ENCODE measurements at regions not wholly inside any gene's neighbourhood (a gene's known extent, or its start where the extent isn't known, plus 50 kb on each side); places are given as distances from the start of the nearest gene placed in this dataset.

DNA sequence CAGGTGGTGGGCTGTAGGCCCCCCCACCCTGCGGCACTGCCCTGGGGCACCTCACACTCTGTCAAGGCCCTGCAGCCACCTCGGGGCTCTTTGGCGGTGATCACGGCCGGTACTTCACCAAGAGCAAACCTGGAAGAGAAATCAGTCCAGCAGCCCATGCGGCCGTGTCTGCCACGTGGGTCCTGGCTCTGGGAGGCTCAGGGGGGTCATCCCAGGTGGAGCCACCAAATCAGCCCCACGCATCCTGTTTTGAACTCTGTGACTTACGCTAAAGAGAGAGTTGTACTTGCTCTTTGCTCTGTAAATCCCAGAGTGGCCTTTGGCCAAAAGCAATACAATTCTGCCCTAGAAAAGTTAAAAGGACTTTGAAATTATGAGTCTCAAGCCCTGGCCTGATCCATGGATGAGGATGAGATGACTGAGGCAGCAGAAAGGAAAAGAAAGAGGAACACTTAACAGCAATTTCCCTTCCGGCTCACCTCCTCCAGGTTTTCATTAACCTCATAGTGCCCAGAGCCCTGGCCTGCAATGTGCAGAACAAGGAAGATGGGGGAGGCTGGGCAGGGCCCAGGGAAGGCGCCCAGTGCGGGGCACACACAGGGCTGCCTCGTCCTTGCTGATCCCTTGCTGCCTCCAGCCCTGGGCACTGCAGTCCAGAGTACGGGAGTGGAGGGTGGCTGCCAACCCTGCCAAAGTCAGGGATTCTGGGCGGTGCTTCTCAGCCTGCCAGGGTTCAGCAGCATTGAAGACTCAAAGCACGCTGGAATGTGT, 337.0 kb downstream of the MATN1 start:
- TF ChIP-seq, protein P1, sequence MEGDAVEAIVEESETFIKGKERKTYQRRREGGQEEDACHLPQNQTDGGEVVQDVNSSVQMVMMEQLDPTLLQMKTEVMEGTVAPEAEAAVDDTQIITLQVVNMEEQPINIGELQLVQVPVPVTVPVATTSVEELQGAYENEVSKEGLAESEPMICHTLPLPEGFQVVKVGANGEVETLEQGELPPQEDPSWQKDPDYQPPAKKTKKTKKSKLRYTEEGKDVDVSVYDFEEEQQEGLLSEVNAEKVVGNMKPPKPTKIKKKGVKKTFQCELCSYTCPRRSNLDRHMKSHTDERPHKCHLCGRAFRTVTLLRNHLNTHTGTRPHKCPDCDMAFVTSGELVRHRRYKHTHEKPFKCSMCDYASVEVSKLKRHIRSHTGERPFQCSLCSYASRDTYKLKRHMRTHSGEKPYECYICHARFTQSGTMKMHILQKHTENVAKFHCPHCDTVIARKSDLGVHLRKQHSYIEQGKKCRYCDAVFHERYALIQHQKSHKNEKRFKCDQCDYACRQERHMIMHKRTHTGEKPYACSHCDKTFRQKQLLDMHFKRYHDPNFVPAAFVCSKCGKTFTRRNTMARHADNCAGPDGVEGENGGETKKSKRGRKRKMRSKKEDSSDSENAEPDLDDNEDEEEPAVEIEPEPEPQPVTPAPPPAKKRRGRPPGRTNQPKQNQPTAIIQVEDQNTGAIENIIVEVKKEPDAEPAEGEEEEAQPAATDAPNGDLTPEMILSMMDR (IDR thresholded peaks at IDR 0.05; ENCODE audit: insufficient read depth, low read depth, low read length) = no peak
- no peak for TF ChIP-seq EZH2 (IDR thresholded peaks at IDR 0.05; ENCODE audit: insufficient read depth, low read length)
